SKM-1 treated with dmso at 0.1 percent for 144 hours (cell line): ENCODE measurements at regions not wholly inside any gene's neighbourhood (a gene's known extent, or its start where the extent isn't known, plus 50 kb on each side); places are given as distances from the start of the nearest gene placed in this dataset.
A peak's percentile ranks its signal among the peaks of the same experiment; 100 is the strongest.

ENCODE experiments used
- DNase-seq: peaks from one replicate; lab custom pipeline; 2025; ENCODE audit not compliant: unreplicated experiment; lab: John Stamatoyannopoulos, UW

DNA sequence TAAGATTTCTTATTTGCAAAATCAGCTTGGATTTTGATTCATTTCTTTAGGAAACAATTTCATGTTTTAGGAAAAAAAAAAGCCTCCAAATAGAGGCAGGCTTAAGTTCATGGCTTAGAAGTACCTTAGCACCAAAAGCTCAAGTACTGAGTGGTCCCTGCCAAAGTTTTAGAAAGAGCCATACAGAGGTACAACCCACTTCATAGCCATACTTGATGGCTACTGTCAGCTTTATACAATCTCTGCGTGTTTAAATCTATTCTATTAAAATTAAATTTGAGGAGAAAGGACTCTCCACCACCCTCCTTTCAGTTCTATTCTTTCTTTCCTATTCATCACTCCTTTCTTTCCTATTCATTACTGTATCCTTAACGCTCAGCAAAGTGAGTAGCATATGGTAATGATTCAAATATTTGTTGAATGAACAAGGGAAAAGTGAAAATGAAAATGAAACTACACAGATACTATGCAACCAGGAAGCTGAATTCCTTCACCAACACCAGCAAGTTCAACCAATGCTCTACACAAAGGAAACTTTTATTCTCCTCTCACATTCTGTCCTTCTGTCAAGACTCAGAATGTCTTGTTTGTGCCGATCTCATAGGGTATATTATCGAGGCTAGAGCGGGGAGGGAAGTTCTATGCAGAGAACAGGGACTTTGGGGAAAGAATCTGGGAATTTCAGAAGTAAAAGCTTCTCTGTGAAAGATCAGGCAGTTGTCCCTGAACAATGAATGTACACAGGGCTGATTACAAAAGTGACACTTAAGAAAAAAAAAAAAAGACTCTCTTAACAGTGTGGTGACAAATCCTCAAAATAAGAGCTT is 138.6 kb upstream of the SPEF2 start:
- DNase-seq: no peak

- no peak for DNase-seq
These were observed 139.8 kb upstream of the SPEF2 start for GRCh38 chr5:35477911-35478310.

GRCh38 chr5:35477321-35477720 is 140.3 kb upstream of the SPEF2 start:
- DNase-seq: no peak

DNA sequence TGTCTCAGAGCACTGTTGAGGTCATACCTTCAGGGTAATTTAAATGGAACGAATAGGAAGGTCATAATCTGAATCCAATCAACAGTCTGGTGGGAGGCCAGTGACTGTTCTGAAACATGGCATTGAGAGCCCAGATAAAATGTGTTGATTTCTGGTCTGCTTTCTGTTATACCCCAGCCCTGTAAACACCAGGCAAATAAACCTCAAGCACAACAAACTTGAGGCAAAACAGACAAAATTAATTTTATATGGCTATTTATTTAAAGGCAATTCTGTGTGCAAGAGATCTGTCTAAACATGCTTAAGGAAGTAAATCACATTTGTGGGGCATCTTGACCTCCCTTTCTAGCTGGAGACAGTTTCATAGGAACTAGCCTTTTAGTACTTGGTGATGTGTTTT is 140.9 kb upstream of the SPEF2 start:
- DNase-seq: no peak

GRCh38 chr5:35476036-35476435 is 141.6 kb upstream of the SPEF2 start:
- peak; percentile 47 for DNase-seq

GRCh38 chr5:35473589-35473988 is 144.1 kb upstream of the SPEF2 start:
- DNase-seq: no peak

- DNase-seq: no peak
These were observed 146.8 kb upstream of the SPEF2 start for GRCh38 chr5:35470866-35471265.

GRCh38 chr5:35468811-35469210 is 148.9 kb upstream of the SPEF2 start:
- DNase-seq: no peak

GRCh38 chr5:35466746-35467145 is 150.9 kb upstream of the SPEF2 start:
- DNase-seq: no peak

GRCh38 chr5:35464757-35465156 is 152.9 kb upstream of the SPEF2 start:
- no peak for DNase-seq

DNA sequence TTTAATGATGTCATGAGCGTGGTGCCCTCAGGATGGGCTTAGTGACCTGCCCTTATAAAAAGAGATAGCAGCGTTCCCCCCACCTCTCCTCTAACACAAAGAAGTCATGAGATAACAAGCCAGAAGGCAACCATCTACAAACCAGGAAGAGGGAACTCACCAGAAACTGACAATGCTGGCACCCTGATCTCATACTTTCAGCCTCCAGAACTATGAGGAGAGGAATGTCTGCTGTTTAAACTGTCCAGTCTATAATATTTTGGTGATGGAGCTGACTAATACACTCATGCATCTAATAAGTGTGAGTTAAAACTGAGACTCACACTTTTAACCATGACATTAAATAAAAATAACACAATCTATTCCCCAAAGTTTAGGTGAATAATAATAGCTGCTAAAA is 156.1 kb upstream of the SPEF2 start:
- DNase-seq: no peak

- no peak for DNase-seq
These were observed 158.8 kb upstream of the SPEF2 start for GRCh38 chr5:35458824-35459207.

- no peak for DNase-seq
These were observed 159.5 kb upstream of the SPEF2 start for GRCh38 chr5:35457912-35458823.

DNA sequence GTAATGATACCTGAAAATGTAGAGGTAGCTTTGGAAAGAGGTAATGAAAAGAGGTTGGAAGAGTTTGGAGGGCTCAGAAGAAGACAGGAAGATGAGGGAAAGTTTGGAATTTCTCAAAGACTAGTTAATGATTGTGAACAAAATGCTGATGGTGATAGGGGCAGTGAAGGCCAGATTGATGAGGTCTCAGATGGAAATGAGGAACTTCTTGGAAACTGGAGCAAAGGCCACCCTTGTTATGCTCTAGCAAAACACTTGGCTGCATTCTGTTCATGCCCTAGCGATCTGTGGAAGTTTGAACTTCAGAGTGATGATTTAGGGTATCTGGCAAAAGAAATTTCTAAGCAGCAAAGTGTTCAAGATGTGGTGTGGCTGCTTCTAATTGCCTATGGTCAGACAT is 161.2 kb upstream of the SPEF2 start:
- no peak for DNase-seq

GRCh38 chr5:35454011-35454525 is 163.6 kb upstream of the SPEF2 start:
- DNase-seq: no peak

- no peak for DNase-seq
These were observed 173.7 kb upstream of the SPEF2 start for GRCh38 chr5:35443803-35444595.

- no peak for DNase-seq
These were observed 174.6 kb upstream of the SPEF2 start for GRCh38 chr5:35442885-35443639.

- no peak for DNase-seq
These were observed 177.3 kb upstream of the SPEF2 start for GRCh38 chr5:35440409-35440808.

GRCh38 chr5:35438786-35439185 is 178.9 kb upstream of the SPEF2 start:
- DNase-seq: no peak

DNA sequence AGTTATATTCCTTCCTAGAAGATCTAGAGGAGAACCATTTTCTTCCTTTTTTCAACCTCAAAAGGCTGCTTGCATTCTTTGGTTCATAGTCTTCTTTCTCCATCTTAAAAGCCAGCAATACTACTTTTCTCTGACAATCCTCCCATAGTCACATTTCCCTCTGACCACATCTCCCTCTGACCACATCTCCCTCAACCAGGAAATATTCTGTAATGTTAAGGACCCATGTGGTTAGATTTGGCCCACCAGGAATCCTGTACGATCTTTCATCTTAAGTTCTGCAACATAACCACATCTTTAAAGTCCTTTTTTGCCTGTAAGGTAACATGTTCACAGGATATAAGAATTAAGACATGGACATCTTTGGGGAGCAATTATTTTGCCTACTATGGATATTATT is 179.4 kb upstream of the SPEF2 start:
- no peak for DNase-seq
